Inferior parietal cortex (tissue), 1 donor: ENCODE measurements at regions not wholly inside any gene's neighbourhood (a gene's known extent, or its start where the extent isn't known, plus 50 kb on each side); places are given as distances from the start of the nearest gene placed in this dataset.
A peak's percentile ranks its signal among the peaks of the same experiment; 100 is the strongest.
"Not testable (repeated sequence)": the region's sequence is repeated elsewhere in the genome, so short reads cannot be mapped to it uniquely, and the experiment has no call there.

Source experiments
- DNase-seq: peaks from one replicate; pipeline ENCODE4 v3.0.0-alpha.2; 2016; ENCODE audit errors: extremely low spot score

DNA sequence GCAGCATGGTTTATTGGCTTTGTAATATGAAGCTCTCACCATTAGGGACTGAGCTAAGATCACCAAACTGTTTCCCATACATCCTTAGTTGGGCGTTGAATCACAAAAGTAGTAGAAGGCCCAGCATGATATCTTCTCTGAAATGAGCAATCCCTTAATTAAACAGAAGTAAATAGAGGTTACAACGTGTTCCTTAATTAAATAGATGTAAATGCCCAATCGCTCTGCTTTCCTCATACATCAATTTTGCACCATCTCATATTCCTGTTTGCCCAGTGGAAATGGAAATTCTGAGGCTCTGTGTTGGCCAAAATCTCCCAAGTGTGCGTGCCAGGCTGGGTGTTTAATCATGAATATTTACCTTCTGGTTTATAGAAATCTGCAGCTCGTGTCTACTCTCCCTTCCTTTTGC is 107.4 kb upstream of the FOXB1 start:
- DNase-seq: no peak

- DNase-seq: no peak
These were observed 109.3 kb upstream of the FOXB1 start for GRCh38 chr15:59894835-59895234.

DNA sequence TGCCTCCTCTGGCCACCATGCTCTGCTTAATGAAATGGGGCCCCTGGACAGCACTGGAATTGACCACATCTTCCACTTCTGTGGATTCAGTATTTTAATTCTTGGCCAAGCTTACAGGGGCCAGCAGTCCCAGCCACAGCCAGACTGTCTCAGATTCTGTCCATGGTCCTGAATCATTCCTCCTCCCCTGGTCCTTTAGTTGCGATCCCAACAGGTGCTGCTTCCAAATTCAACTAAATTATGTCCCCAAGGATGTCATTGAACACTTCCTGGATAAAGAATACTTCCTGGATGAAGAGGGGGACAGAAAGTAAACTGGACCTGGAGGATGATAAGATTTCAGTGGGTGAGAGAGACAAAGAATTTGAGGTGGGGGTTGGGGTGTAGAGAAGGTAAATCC is 111.1 kb upstream of the FOXB1 start:
- DNase-seq: no peak

DNA sequence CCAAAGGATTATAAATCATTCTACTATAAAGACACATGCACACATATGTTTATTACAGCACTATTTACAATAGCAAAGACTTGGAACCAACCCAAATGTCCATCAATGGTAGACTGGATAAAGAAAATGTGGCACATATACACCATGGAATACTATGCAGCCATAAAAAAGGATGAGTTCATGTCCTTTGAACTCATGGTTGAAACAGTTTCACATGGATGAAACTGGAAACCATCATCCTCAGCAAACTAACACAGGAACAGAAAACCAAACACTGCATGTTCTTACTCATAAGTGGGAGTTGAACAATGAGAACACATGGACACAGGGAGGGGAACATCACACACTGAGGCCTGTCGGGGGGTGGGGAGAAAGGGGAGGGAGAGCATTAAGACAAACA is 116.2 kb upstream of the FOXB1 start:
- not testable (repeated sequence) for DNase-seq

GRCh38 chr15:59887211-59887610 is 116.9 kb upstream of the FOXB1 start:
- no peak for DNase-seq

DNA sequence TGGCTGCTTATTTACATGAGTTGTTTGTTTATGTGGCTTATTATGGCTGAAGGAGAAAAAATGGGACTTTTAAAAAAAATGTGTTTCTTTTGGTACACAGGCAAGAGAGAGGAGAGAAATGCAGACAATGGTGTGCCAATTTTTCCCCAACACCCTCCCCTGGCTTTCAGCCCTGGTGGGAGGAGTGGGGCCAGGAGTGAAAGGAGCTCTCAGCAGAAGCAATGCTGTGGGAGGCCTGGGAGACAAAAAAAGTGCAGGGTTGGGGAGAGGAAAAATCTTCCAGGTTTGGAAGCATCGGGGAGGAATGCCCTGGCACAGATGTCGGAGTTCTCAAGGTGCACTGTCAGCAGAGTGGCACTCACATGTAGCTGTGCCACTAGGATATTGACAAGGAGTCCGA is 117.7 kb upstream of the FOXB1 start:
- no peak for DNase-seq

DNA sequence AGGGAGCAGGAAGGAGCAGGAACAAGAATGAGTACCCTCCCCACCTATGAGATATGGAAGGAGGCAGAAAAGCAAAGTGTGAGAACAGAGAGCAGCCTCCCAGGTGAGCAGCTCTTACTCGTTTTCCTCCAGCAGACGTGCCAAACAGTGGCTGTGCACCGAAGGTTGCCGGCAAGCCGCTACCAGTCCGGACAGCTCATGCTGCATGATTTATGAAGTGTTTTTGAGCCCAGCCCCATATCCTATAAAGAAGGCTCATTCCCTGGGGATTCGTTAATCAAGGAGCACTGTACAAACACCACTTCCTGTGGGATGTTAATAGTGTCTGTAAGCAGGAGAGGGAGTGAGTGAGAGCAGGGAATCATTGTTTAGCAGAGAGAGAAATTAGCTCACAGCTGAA is 118.3 kb upstream of the FOXB1 start:
- no peak for DNase-seq

DNA sequence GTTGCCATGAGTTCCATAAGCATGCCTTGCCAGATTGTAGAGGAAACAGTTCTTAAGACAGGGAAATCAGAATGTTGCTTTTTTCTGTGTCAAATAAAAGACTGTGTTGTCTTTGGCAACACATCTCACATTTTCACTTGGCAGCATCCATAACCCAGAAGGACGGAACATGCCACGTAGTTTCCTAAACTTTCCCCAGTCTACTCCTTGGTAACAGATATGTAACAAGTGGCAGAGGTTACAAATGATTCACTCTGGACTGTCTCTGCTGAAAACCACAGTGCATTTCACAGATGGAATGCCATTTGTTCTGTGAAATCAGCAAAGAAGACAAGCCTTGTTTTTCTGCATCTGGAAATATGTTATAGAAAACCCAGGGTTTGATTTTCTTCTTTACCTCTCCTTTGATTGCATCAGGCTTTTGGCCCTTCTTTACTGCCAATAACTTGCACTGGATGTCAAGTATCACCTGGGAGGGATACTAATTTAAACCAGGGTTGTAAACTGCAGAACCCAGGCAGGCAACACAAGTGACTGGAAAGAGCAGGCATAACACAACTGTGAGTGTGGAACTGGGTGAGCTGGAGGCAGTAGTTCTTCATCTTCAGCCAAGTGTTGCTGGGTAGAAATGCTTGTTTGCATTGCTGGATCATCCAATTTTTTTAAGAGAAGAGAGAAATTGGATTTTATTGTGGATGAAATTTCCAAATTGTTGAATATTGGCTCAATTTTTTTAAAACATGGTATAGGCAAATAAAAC is 124.4 kb upstream of the FOXB1 start:
- DNase-seq: peak; percentile 17

DNA sequence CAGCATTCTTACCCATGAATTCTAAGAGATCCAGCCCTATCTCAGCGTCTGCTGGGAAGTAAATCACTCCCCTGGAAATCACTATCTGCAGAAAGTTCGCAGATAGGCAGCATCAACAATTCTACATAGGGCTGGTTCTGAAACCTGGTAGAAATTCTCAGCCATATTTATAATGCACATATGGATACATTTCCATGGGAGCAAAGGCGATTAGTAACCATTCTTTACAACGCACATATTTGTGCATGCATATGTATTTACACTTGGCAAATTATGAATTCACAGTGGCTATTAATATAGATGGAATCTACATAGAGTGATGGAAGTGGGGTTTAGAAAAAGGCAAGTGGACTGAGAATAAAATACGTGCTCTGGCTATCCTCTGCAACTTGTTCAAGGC is 128.0 kb upstream of the FOXB1 start:
- no peak for DNase-seq

DNA sequence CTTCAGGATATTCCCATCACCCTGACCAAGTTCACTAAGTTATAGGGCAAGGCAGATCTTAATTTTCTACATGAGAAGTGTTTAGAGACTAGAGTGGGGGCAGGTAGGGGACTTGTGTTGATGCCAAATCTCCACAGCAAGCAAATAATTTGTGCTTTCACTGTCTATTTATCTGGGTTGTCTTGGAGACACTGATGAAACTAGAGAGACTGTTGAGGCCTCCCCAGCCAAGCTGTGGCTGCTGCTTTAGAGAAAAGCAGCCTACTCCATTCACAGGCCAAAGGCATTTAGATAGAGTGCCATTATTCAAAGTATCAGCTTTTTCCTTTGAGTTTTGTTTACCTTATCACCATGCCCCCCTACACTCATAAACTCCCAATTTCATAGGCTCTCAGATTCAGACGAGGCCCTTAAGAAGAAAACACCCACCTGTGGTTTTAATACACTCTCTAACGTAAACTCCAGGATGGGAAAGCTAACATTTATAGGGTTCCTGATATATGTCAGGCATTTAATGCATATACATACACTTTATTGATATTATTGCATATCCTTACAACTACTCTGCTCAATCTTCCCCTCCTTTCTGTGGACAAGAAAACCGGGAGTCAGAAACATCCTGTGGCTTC is 130.4 kb upstream of the FOXB1 start:
- no peak for DNase-seq

DNA sequence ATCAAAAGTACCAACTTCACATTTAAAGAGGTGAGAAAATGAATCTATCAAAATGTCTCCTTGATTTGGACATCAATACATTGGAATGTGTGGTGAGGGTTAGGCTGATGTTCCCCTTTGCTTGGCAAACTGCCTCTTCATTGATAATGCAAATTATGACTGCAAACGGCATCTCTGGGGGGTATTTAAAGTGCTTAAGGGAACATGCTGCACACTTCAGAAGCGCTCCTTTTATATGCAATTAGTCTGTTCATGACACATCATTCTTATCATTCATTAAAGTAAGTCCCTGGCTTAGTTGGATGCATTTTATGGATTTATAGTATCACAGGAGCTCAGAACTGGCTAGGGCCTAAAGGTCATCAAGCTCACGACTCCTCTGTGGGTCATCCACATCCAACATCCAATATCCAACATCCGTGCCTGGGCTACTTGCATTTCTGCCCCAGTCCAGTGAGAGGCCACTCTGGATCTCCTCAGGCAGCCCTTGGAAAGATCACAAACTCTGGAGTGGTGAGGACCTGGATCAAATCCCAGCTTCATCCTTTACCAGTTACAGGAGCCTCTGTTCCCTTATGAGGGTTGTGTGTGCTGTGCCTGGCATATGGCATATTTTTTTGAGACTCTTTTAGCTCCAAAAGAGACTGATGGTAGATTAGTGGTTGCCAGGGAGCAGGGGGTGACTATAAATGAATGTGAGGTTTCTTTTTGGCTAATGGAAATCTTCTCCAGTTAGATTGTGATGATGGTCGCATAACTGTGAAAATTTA is 136.8 kb upstream of the FOXB1 start:
- DNase-seq: no peak

- DNase-seq: no peak
These were observed 137.5 kb upstream of the FOXB1 start for GRCh38 chr15:59866642-59867041.

GRCh38 chr15:59862191-59863155 is 141.6 kb upstream of the FOXB1 start:
- no peak for DNase-seq

- DNase-seq: no peak
These were observed 156.1 kb upstream of the FOXB1 start for GRCh38 chr15:59847968-59848367.

GRCh38 chr15:59845942-59846499 is 156.9 kb upstream of the BNIP2 start:
- no peak for DNase-seq

DNA sequence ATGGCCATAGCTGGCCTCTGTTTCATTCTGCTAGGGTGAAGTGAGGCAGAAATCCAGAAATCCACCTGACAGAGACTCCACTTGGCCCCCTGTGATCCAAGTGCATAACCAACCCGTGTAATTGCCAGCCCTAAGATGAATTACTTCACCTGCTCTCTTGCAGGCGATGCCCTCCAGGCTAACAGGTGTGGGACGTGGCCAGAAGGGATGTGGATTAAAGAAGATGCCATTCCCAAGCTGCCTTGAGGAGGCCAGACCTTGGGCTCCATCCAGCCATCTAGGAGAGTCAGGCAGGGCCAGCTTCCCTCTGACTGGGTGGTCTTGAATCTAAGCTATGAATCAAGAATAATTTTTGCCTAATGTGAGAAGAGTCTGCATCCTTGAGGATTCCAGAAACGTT is 154.5 kb upstream of the BNIP2 start:
- no peak for DNase-seq

- DNase-seq: no peak
These were observed 151.9 kb upstream of the BNIP2 start for GRCh38 chr15:59841036-59841435.

DNA sequence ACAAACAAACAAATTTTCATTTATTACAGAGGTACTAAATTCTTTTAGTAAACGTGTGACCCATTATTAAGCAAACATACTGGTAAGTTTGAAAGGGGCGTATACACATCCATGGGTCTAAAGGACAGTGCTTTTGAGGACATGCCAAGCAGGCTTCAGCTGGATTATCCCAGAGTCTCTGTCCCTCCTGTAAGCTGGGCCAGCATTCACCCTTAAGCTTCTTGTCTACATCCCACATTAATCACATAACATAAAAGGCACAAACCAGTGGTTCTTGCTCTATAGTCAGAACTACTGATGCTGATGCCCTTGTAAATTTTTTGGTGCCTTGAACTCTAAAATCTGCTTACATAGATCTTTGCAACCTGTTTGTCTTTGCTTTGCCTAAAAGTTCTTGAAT is 150.8 kb upstream of the BNIP2 start:
- no peak for DNase-seq

DNA sequence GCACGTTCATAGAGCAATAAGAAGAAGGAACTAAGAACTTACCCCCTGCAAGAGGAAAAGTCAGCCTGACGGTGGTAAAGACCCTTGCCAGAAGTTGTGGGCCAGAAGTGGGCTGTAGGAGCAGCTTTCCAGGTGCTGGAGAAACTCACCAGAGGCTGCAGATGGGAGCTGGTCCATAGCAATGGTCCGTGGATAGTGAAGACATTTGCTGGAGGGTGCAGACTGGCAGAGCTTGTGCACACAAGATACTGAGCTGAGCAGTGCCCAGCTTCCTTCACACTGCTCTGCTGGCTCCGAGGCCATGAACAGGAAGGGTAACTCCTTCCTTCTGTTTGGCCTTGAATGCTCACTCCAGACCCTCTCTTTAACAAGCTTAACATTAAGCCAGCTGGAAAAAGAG is 149.8 kb upstream of the BNIP2 start:
- no peak for DNase-seq

DNA sequence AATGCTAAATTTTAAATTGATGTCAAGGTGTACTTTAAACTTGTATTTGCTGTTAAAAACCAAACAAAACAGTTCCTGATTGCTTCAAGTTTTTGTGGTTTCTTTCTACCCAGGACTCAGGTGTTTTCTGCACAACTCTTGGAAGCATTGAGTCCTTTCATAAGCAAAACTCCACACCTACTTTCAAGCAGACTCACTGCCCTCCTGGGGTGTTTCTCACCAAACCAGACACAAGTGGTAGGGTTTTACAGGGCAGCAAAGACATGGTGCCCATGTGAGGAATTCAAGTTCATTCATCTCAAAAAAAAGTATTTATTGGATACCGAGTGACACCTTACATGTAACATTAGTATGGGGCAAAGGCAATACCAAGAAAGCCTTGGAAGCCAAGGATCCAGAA is 146.7 kb upstream of the BNIP2 start:
- DNase-seq: no peak

DNA sequence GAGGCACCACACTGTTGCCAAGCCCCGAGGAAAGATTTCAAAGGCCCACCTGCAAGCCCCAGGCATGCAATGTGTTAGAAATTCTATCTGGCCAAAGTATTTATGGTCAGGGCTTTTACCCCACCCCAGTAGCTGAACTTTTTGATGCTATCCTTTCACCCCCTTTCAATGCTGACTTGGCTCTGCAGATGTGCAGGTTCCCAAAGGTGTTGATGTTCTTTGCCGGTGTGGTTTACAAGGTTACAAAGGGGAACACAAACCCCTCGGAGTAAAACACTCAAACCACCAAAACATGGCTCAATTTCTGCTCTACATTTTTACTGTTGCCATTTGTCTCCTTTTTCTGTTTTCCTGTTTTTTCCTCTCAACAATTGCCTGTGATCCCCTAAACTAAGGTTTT is 145.4 kb upstream of the BNIP2 start:
- no peak for DNase-seq
